Hindlimb muscle (tissue), 1 donor: ENCODE measurements at regions not wholly inside any gene's neighbourhood (a gene's known extent, or its start where the extent isn't known, plus 50 kb on each side); places are given as distances from the start of the nearest gene placed in this dataset.

Experiments
- DNase-seq: peaks from one replicate; pipeline ENCODE4 v3.0.0-alpha.2; 2013

DNA sequence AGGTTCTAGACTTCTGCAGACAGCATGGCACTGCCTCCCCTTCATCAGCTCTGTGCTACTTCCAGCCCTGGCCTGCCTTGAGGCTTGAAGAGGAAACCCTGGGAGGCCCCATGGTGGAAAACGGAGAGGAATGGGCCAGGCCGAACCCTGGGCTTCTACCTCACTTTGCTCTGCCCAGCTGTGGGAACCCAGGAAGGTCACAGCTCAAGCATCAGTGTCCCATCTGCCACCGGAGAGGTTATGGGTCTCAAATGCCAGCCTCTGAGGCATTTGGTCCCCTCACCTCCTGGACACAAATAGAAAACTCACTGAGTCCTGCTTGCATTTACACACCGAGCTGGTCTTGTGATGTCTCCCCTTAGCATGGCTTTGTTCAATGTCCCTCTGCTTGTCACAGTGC is 80.1 kb upstream of the ALDH1B1 start:
- no peak for DNase-seq

DNA sequence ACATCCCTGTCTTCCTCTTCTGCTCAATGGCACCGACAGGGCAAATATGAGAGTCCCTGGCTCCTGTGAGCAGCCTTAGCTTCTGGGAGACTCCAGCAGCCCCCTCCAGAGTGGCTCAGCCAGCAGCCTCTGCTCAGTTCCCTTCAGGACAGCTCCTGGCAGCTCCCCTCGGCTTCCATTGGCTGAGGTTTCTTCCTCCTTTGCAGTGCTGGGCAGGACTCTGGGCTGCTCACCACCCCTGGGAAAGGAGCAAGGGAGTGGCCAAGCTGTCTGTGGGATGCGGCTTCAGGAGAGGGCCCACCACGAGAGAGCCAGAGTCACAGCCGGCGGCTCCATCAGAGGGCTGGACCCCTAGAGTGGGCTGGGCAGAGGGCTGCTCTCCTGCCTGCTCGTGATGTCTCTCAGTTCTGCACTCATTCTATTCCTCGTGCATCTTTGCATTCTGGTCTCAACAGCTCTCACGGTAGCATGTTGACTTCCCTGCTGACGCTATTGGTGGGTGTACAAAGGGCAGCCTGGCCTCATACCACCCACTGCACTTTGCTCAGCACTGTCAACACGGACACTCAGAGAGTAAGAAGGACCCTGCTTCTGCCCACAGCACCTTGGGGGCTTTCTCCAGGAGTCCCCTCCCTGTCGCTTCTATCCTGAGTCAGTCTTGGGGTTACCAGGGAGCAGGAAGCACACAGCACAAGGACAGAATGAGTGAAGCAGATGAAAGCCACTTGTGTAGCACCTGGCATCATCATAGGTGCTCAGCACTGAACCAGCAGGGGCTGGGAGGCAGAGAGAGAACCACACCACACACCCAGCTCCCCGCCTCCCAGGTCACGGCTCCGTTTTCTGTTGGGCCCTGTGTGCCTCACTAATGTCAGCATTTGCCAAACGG is 80.9 kb upstream of the ALDH1B1 start:
- peak; percentile 52 for DNase-seq

DNA sequence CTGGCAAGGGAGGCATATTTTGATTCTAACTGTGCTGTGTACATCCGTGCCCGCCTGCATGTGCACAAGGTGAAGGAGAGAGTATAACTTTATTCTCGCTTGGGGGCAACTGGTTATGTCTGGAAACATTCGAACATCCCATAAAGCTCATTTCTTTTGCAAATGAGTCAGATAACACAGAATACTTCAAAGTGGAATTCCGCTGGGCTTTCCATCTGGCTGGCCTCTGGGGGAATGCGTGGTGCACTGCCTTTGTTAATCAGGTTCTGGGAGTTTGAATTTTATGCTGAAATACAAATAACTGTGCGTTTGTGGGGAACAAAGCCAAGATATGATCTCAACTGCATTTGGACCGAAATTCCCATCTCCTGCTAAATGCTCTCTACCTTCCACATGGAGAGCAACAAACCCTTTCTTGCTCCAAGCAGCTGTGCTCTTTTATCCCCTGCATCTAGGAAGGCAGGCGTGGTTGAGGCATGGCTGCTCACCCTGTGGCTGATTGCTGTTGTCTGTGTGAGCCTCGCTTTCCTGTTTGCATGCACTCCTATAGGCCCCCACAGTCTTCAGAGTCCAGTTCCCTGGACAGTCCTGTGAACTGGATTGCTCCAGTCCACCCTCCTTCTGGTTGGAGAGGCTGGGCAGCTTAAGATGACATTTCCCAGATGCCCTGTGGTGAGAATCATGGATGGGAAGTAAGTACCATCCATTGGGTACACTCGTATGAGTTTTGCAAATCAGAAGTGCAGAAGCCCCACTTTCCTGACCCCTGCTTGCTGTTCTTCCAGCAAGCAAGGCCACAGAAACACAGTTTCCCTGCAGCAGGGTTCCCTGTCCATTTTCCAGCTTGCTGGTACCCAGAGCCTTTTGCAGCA is 82.9 kb upstream of the ALDH1B1 start:
- peak; percentile 61 for DNase-seq

DNA sequence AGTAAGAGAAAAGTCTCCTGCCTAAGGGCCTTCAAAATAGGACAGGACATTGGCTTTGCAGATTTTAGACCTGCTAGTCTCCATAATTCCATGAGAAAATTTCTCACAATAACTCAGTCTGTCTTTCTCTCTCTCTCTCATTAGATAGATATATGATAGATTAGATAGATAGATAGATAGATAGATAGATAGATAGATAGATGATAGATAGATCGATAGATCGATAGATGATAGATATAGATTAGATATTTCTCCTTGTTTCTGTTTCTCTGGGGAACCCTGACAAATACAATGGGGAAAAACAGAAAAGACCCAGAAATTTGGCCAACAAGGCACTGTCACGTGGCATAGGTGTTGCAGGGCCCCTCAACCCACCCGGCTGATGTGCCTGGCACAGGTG is 84.4 kb upstream of the ALDH1B1 start:
- no peak for DNase-seq

DNA sequence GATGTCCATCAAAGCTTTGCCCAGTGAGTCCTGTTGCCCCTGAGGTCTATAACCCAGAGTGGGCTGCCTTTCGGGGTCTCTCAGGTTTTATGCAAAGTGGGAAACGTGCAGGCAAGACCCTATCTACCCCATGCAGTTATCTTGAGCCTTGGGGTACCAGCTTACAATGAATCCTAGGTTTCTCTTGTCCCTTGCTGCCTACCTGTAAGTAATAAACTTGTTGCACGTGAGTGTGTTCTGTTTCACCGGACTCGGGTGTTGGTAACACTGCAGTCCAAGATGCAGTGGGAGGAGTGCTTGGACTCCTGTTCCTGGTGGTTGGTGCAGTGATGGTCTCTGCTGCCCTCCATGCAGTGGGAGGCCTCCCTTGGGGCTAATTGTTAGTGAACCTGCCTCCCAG is 85.6 kb upstream of the ALDH1B1 start:
- DNase-seq: no peak

DNA sequence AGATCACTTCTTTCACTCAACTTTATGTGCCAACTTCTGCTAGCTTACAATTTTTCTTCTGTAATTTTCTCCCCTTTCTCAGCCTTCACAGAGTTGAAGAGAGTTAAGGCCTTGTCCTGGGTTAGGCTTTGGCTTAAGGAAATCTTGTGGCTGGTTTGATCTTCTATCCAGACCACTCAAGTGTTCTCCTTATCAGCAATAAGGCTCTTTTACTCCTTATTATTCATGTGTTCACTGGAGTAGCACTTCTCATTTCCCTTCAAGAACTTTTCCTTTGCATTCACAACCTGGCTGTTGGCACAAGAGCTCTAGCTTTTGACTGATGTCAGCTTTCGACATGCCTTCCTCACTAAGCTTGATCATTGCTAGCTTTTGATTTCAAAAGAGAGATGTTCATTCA is 86.9 kb upstream of the ALDH1B1 start:
- DNase-seq: no peak

DNA sequence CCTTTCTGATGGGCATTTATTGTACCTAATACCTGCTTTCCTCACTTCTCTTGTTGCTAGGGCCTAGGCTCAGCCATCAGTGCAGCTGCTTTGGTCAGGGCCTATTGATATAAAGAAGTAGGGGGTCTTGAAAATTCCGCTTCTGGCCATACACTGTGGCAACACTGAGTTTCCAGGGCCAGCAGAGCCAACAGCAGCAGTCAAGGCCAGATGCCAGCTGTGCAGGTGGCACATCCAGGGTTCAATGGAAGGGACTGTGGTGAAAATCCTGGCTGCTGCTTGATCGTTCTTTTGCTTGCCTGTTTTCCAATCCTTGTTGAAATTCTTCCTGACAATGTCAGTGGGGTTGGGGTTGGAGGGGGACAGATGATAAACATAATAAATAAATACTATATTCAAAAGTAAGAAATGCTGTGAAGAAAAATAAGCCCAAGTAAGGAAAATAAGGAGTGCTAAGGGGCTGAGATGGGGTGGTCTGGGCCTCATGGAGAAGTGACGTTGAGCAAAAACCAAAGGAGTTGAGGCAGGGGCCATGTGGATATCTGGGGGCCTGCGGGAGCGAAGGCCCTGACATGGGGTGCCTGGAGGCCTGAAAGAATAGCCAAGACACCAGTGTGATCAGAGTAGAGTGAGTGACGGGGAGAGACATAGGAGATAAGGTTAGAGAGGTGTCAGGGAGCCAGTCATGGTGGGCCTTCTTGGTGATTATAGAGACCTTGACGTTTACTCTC is 91.0 kb upstream of the ALDH1B1 start:
- no peak for DNase-seq

DNA sequence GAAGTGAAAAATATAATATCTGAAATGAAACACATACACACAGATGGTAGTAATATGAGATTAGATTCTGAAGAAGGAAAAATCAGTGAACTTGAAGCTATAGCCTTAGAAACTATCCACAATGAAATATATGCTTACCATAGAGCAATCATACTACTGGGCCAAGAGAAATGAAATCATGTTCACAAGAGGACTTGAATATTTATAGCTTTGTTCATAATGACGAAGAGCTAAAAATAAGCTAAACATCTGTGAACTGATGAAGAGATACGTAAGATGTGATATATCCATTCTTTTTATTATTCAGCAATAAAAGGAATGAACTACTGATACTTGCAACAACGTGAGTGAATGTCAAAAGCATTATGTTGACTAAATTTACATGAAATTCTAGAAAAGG is 92.6 kb upstream of the ALDH1B1 start:
- no peak for DNase-seq

DNA sequence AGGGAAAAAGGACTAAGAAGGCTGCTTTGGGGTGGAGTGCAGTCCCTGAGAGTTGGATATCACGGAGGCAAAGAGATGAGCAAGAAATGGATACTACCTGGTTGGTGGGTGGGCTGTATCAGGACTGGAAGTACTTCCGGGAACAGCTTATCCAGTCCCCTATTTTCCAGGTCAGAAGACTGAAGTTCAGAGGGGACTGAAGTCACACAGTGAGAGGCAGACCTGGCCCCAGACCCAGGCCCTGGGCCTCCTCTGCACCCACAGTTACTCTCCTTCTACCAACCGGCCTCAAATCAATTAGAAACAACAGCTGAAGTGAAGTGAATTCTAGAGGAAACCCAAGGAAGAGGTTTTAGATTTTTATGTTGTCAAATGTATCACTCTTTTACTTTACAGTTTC is 93.6 kb upstream of the ALDH1B1 start:
- DNase-seq: no peak

DNA sequence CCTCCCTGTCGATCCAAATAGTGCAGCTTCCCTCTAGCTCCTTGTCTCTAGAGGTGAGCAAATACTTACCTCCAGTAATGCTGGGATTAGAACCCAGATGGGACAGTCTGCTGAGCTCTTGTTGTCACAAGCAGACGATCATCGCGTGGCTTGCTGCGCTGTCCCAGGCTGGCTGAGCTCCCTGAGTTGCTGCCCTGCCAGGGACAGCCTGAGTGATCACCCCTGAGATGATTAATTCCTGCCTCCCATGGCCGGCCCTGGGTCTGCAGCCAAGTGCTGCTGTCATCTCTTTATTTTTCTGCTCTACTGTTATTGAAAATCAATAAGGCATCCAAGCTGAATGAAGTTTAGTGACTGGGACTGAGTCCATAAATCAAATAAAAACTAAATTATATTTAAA is 94.0 kb upstream of the ALDH1B1 start:
- DNase-seq: no peak

DNA sequence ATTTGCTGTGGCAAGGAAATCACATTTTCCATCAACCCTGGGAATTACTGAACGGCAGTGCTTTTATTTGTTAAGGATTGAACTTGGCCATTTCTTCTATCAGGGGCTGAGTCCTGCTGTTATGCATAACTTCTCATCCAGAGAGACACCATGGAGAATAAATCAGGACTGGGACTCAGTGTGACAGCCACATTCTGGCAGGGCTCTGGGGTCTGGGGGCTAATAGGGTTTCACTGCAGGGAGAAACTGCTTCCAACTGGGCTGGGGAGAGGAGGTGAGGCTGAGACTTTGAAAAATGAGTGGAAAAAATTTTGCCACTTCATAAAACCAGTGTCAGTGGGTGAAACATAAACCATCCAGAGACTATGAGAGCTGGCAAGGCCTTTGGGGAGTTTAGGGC is 95.7 kb upstream of the ALDH1B1 start:
- no peak for DNase-seq

DNA sequence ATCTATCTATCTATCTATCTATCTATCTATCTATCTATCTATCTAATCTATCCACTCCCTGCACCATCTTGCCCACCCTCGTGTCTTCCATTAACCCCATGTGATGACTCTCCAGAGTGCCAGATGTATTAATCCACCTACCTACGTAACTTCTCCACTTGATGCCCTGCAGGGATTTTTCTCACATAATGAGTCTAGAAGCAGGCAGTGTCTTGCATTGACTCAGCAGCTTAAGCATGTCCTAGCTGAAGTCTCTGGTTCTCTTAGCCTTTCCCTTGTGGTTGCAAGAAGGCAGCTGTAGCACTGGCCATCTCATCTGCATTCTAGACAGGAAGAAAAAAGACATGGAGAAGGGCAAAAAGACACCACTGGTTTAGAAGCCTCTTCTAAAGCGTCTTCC is 96.7 kb upstream of the ALDH1B1 start:
- DNase-seq: no peak

DNA sequence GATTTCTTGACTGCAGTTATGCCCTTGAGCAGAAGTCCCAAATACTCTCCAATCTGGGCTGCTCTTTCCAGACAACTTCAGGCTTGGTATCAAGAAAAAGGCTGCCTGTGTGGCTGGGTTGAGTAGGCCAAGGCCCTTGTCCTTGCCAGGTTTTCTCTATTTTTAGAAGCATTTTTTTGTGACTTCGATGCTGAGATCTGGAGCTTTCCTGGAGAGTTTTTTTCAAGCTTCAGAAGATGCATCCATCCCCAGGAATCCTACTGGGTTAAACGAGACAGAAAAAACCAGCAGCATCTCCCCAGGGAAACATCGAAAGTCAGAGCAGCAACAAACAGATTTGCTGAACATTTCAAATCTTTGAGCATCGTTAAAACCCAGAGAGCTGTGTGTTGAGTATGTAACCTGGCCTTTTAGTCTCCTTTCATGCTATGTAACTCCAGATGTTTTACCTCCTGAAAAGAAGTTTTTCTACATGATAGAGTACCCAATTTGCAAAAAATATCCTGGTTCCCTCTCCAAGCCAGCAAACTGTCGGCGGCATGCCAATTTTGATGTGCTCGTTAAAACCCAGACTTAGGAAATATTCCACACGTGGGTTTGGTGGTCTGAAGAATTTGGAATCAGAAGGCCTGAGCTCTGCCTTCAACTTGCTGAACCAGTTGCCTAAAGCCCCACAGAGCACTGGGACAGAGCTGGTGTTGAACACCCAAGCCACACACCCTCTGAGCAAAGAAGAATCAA is 98.1 kb upstream of the ALDH1B1 start:
- no peak for DNase-seq

DNA sequence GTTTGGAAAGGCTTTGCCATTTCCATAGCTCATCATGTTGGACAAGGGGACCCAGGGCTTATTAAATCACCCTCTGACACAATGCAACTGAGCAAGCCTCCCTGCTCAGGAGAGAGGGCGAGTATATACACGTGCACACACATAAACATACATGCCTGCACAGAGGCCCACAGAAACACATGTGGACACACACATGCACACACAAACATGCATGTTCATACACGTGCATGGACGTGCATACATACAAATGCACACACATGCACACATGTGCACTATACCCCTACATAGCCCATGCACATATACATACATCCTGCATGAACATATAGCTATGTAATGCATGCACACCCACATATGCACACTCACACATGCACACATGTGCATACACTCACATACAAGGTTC is 99.5 kb upstream of the ALDH1B1 start:
- DNase-seq: no peak

DNA sequence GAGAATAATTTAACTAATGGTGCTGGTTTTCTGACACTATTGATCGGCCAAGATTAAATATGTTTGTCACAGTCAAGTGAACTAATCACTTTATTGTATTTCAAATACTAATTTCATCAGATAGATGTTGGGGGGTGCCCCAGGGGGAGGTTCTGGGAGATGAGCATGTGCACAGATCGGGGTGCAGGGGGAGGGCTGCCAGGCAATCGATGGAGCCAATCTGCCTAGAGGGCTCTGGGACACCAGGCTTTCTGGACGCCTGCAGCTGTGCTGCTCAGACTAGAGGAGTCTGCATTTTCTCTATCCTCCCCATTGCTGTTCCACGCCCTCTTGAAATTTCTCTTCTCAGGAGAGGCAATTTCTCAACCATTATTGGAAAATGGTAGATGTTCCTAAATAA is 100.0 kb upstream of the ALDH1B1 start:
- DNase-seq: no peak

DNA sequence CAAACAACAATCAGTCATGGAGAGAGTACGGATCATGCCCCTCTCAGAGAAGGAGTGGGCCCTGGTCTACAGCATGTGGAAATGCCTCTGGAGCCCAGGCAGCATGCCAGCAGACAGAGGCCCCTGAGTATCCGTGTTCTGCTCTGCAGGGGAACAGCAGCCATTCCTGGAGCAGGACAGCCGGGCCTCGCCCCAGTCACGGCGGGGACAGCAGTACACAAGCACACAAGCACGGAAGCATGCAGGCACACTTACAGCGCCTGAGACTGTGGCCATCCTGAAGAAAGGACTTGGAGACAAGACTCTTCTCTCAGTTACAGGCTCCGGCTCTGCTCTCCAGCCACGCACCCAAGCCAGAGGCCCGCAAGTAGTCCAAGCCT is 102.6 kb upstream of the ALDH1B1 start:
- DNase-seq: no peak

DNA sequence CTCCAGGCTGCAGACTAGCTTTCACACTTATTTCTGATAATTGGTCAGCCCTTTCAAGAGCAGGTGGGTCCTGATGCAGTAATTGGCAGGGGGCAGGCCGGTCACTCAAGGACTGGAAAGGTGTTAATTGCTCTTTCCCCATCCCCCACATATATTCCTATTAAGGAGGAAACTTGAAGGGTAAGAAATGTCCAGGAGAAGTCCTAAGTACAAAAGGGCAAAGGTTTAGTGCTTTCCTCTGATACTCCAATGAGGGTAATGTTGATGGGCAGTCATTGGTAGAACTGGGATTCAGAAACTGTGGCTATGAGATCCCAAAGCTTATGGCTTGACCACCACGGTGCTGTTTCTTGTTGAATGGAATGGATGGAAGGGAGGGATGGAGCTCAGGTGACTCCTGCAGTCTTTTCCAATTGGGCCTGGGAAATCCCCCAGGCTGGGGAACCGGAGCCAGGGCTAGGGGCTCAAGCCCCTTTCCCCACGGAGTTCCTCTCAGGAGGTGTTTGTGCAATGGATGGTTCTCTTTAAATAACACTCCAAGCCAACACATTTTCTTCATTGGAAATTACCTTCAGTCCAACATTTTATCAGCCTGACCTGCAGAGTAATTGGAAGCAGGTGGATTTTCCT is 103.2 kb upstream of the ALDH1B1 start:
- DNase-seq: no peak

DNA sequence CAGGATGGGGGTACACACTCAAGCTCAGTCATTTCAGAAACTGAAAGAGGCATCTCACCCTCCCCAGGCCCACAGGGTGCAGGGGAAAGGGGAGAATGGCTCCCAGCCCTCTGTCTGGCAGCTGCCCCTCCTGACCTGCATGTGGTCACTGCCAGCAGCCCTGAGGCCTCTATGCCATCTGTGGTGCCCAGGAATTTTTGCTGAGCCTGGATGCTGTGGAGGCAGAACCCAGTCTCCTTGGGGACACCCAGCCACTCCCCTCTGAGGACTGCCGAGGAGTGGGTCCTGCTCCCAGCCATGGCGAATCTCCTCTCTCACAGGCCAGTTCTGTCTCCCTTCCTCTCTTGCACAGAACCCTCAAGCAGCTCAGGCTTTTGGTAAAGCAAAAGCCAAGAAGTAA is 104.0 kb upstream of the ALDH1B1 start:
- no peak for DNase-seq

DNA sequence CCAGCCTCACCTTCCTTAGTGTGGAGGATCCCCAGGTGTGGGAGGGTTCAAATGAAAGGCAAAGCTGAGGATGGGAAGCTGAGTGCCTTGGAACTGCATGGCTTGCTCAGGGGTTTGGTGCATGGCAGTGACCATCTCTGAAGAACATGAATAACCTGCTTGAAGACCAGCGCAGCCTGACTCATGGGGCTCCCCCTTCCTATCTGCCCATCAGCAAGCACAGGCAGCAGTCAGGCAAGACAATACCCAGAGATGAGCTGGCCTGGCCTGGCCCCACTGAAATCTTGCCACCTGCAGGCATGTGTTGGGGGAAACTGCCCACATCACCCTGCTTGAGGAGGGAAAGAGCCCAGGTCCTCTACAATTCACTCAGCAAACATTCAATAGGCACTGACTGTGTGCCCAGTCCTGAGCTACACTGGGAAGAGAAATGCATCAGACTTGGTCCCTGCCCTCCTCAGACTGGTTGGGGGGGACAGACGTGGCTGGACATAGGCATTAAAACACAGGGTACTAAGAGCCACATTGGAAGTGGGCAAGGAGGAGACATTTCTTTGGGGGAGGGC is 105.0 kb upstream of the ALDH1B1 start:
- no peak for DNase-seq

DNA sequence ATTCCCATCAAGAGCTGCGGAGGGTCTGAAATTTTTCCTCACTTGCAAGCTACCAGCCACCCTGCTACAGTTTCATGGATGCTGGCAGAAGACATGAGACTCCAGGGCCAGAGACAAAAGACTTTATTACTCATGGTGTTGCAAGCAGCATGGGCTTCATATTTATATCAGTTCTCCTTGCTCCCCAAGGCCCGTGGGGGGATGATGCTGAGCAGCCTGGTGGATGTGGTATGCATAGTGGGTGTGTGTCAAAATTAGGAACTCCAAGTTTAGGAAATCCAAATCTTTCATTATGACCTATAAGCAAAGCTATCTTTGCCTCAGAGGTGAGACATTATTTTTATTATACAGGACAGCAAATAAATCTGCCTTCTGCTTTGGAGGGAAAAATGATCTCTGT is 105.7 kb upstream of the ALDH1B1 start:
- no peak for DNase-seq

DNA sequence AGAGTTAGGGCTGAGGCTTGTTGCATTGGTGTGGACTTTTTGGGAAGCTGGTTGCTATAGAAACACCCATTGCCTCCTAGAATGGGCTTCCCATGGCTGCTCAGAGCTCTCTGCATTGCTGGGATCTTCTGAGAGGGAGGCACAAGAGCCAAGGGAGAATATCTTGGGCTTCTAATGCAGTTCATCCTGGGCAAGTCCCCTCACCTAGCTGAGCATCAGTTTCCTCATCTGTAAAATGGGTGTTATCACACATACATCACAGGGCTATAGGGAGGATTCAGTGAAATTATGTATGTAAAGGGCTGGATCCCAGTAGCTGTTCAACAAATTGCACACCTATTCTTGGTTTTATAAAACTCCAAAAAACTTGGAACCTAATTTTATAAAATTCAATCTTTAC is 106.1 kb upstream of the ALDH1B1 start:
- no peak for DNase-seq

DNA sequence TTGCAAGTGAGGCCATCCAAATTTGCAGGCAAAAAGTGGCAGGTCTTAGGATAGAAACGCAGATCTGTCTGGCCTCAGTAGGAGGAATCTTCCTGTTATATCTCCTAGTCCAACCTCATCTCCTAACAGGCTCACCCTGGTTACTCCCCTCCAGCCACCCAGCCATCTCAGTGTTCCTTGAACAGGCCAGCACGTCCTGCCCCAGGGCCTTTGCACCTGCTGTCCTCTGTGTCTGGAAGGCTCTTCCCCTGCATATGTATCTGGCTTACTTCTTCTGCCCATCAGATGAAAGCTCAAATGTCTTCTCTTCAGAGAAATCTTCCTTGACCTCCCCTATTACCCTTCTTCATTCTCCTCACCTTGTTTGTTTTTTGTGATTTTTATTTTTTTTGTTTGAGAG is 107.3 kb upstream of the ALDH1B1 start:
- DNase-seq: no peak
